ENCODE measurements at regions not wholly inside any gene's neighbourhood (a gene's known extent, or its start where the extent isn't known, plus 50 kb on each side); places are given as distances from the start of the nearest gene placed in this dataset.

GRCh38 chr4:156571146-156571545, 400.5 kb downstream of the PDGFC start:
- no peak for ATAC-seq
- no peaks in the 10 kb centered on the region for H3K36me3 Mint-ChIP-seq (ENCODE audit: low read depth)
- H3K4me1 Mint-ChIP-seq (ENCODE audit: low read depth): no peaks in the 10 kb centered on the region
- no peak overlapping the region for H3K4me3 Mint-ChIP-seq
- POLR2A ChIA-PET: no interaction called here
- intact Hi-C loops (cut with micrococcal nuclease): no loop called here
- peaks cover 4% of the 10 kb centered on the region for H3K9me3 Mint-ChIP-seq
- H3K27me3 Mint-ChIP-seq: no peaks in the 10 kb centered on the region
- H3K27ac Mint-ChIP-seq: no peak overlapping the region
- no peak for DNase-seq
- TF ChIP-seq CTCF (IDR thresholded peaks at IDR 0.05): no peak
- CTCF ChIA-PET: no interaction called here

- Mint-ChIP-seq H3K27me3 (no peaks in the 10 kb centered on the region), H3K36me3 (ENCODE audit: low read depth) (no peaks in the 10 kb centered on the region), H3K27ac (no peak overlapping the region), H3K4me1 (ENCODE audit: low read depth) (no peaks in the 10 kb centered on the region), H3K4me3 (no peak overlapping the region), H3K9me3 (peaks cover 5% of the 10 kb centered on the region)
- no peak for TF ChIP-seq CTCF (IDR thresholded peaks at IDR 0.05)
- no peak for DNase-seq
- POLR2A ChIA-PET: no interaction called here
- intact Hi-C loops (cut with micrococcal nuclease): no loop called here
- CTCF ChIA-PET: no interaction called here
- ATAC-seq: no peak
These were observed 402.1 kb downstream of the PDGFC start for GRCh38 chr4:156569535-156569934.

GRCh38 chr4:156568484-156568883, 403.1 kb downstream of the PDGFC start:
- intact Hi-C loops (cut with micrococcal nuclease): no loop called here
- H3K27me3 Mint-ChIP-seq: no peaks in the 10 kb centered on the region
- ATAC-seq (no peak), DNase-seq (no peak)
- ChIA-PET CTCF (no interaction called here), POLR2A (no interaction called here)
- H3K9me3 Mint-ChIP-seq: peaks cover 5% of the 10 kb centered on the region
- no peak overlapping the region for H3K27ac Mint-ChIP-seq
- no peaks in the 10 kb centered on the region for H3K4me1 Mint-ChIP-seq (ENCODE audit: low read depth)
- H3K36me3 Mint-ChIP-seq (ENCODE audit: low read depth): no peaks in the 10 kb centered on the region
- no peak for TF ChIP-seq CTCF (IDR thresholded peaks at IDR 0.05)
- H3K4me3 Mint-ChIP-seq: no peak overlapping the region

DNA sequence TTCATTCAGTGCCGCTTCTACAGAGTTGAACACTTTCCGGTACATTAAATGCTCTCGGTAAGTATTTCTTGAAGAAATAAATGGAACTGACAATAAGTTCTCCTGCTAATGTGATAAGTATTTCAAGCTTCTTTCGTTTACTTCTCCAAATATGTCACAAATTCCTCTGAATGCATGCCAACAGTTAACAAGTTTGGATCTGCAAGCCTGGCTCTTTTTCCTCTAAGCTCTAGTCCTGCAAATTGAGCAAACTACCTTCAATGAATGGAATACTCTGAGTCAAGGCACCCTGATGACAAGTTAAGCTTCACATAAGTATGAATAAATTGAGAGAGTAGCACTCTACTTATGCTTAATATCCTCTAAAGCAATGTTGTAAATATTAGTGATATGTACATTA, 403.6 kb downstream of the PDGFC start:
- Mint-ChIP-seq H3K4me1 (ENCODE audit: low read depth) (no peaks in the 10 kb centered on the region), H3K9me3 (peaks cover 5% of the 10 kb centered on the region), H3K27me3 (no peaks in the 10 kb centered on the region), H3K27ac (no peak overlapping the region), H3K4me3 (no peak overlapping the region), H3K36me3 (ENCODE audit: low read depth) (no peaks in the 10 kb centered on the region)
- ATAC-seq (no peak), DNase-seq (no peak)
- ChIA-PET POLR2A (no interaction called here), CTCF (no interaction called here)
- TF ChIP-seq CTCF (IDR thresholded peaks at IDR 0.05): no peak
- intact Hi-C loops (cut with micrococcal nuclease): no loop called here

DNA sequence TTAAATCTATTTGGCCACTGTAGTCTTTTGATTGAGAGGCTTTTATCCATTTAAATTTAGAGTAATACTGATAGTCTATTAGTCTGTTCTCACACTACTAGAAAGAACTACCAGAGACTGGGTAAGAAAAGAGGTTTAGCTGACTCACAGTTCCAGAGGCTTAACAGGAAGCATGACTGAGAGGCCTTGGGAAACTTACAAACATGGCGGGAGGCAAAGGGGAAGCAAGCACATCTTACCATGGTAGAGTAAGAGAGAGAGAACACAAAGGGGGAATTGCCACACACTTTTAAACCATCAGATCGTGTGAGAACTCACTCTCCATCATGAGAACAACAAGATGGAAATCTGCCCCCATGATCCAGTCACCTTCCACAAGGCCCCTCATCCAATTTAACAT, 410.9 kb downstream of the PDGFC start:
- no peaks in the 10 kb centered on the region for H3K27me3 Mint-ChIP-seq
- TF ChIP-seq CTCF (IDR thresholded peaks at IDR 0.05): no peak
- H3K27ac Mint-ChIP-seq: no peak overlapping the region
- H3K36me3 Mint-ChIP-seq (ENCODE audit: low read depth): no peaks in the 10 kb centered on the region
- no peak overlapping the region for H3K4me3 Mint-ChIP-seq
- peaks cover 1% of the 10 kb centered on the region for H3K9me3 Mint-ChIP-seq
- intact Hi-C loops (cut with micrococcal nuclease): no loop called here
- CTCF ChIA-PET: no interaction called here
- DNase-seq (no peak), ATAC-seq (no peak)
- POLR2A ChIA-PET: no interaction called here
- no peaks in the 10 kb centered on the region for H3K4me1 Mint-ChIP-seq (ENCODE audit: low read depth)

Measured in activated CD8-positive, alpha-beta T cell treated with anti-CD3 and anti-CD28 coated beads for 36 hours (primary cell).